Transverse colon (tissue), 3 donors: ENCODE measurements at regions not wholly inside any gene's neighbourhood (a gene's known extent, or its start where the extent isn't known, plus 50 kb on each side); places are given as distances from the start of the nearest gene placed in this dataset.

Source experiments
- CTCF ChIP-seq, 5 experiments: fragments of 200-600 bp in 3 of 5; fragments of 450-650 bp in 2 of 5; sonication (generic) in 3 of 5; IDR thresholded peaks; 1 replicate in 2 of 5; 2 replicates in 3 of 5; pipeline ENCODE4 v1.5.1; 2016 to 2017; ENCODE audit warnings: antibody characterized with exemption in 5 of 5, inconsistent platforms in 3 of 5, mild to moderate bottlenecking in 2 of 5, moderate library complexity in 1 of 5
- EP300 ChIP-seq: sonication (generic); formaldehyde crosslinking; IDR thresholded peaks from one replicate; pipeline ENCODE4 v1.6.1; 2017; ENCODE audit warnings: antibody characterized with exemption, low read depth
- POLR2A ChIP-seq: fragments of 450-650 bp; IDR thresholded peaks from one replicate; pipeline ENCODE4 v1.6.1; 2016; ENCODE audit warnings: antibody characterized with exemption, mild to moderate bottlenecking, moderate library complexity

GRCh38 chr18:66760559-66760958 lies 156.7 kb upstream of the CDH19 start:
- TF ChIP-seq CTCF (IDR thresholded peaks at IDR 0.05): no peak
- no peak for TF ChIP-seq POLR2A
- no peak for TF ChIP-seq EP300
